GM21515 (cell line): ENCODE measurements at regions not wholly inside any gene's neighbourhood (a gene's known extent, or its start where the extent isn't known, plus 50 kb on each side); places are given as distances from the start of the nearest gene placed in this dataset.
"Not testable (repeated sequence)": the region's sequence is repeated elsewhere in the genome, so short reads cannot be mapped to it uniquely, and the experiment has no call there.

ENCODE experiments used
- ATAC-seq: cut with Tn5 transposase; IDR thresholded peaks from one replicate; pipeline ENCODE4 v1.9.1; 2021; ENCODE audit not compliant: unreplicated experiment

GRCh38 chr14:52124791-52125684 is 56.2 kb upstream of the NID2 start:
- no peak for ATAC-seq

- not testable (repeated sequence) for ATAC-seq
Observed at GRCh38 chr14:52122163-52122562, 53.3 kb upstream of the NID2 start.

GRCh38 chr14:52121441-52121840 is 52.6 kb upstream of the NID2 start:
- ATAC-seq: no peak

- ATAC-seq: no peak
Observed at GRCh38 chr14:52119030-52119429, 50.2 kb upstream of the NID2 start.
